ENCODE measurements at regions not wholly inside any gene's neighbourhood (a gene's known extent, or its start where the extent isn't known, plus 50 kb on each side); places are given as distances from the start of the nearest gene placed in this dataset.

GRCh38 chr14:55767286-55767685, 187.3 kb downstream of the KTN1 start (continued):
- TF ChIP-seq PATZ1 (CRISPR knock-in tag; IDR thresholded peaks at IDR 0.05; ENCODE audit: borderline replicate concordance) (no peak), GLIS3 (CRISPR knock-in tag; IDR thresholded peaks at IDR 0.05) (no peak), CSDC2 (CRISPR knock-in tag; IDR thresholded peaks at IDR 0.05) (no peak), ZNF565 (CRISPR knock-in tag; conservative IDR thresholded peaks at IDR 0.05; ENCODE audit: low read depth) (no peak), ZFP3 (CRISPR knock-in tag; IDR thresholded peaks at IDR 0.05) (no peak), PPARA (CRISPR knock-in tag; IDR thresholded peaks at IDR 0.05; ENCODE audit: borderline replicate concordance) (no peak)

- TF ChIP-seq ESRRG (CRISPR knock-in tag; IDR thresholded peaks at IDR 0.05), result no peak
- TF ChIP-seq ARNTL (CRISPR knock-in tag; IDR thresholded peaks at IDR 0.05; ENCODE audit: borderline replicate concordance, low read depth), result no peak
- TF ChIP-seq ZNF70 (CRISPR knock-in tag; IDR thresholded peaks at IDR 0.05), result no peak
- no peak for TF ChIP-seq CSRNP3 (CRISPR knock-in tag; IDR thresholded peaks at IDR 0.05)
- no peak for TF ChIP-seq OSR1 (CRISPR knock-in tag; IDR thresholded peaks at IDR 0.05)
- TF ChIP-seq SNAI2 (CRISPR knock-in tag; IDR thresholded peaks at IDR 0.05), result no peak
- TF ChIP-seq CREB5 (CRISPR knock-in tag; IDR thresholded peaks at IDR 0.05; ENCODE audit: low read depth), result no peak
- TF ChIP-seq RARB (CRISPR knock-in tag; IDR thresholded peaks at IDR 0.05), result no peak
- no peak for TF ChIP-seq ZC3H10 (CRISPR knock-in tag; IDR thresholded peaks at IDR 0.05)
- no peak for TF ChIP-seq PATZ1 (CRISPR knock-in tag; IDR thresholded peaks at IDR 0.05; ENCODE audit: borderline replicate concordance)
- no peak for TF ChIP-seq ZNF565 (CRISPR knock-in tag; conservative IDR thresholded peaks at IDR 0.05; ENCODE audit: low read depth)
- no peak for TF ChIP-seq TCF4 (CRISPR knock-in tag; IDR thresholded peaks at IDR 0.05; ENCODE audit: borderline replicate concordance)
- no peak for TF ChIP-seq ZFP3 (CRISPR knock-in tag; IDR thresholded peaks at IDR 0.05)
- no peak for TF ChIP-seq GLIS3 (CRISPR knock-in tag; IDR thresholded peaks at IDR 0.05)
- no peak for TF ChIP-seq BACH2 (CRISPR knock-in tag; IDR thresholded peaks at IDR 0.05; ENCODE audit: borderline replicate concordance)
- no peak for TF ChIP-seq ZFP30 (CRISPR knock-in tag; IDR thresholded peaks at IDR 0.05)
- TF ChIP-seq TSHZ2 (CRISPR knock-in tag; IDR thresholded peaks at IDR 0.05), result no peak
- TF ChIP-seq PPARA (CRISPR knock-in tag; IDR thresholded peaks at IDR 0.05; ENCODE audit: borderline replicate concordance), result no peak
- no peak for ATAC-seq
Observed at GRCh38 chr14:55769877-55770276, 189.9 kb downstream of the KTN1 start.

GRCh38 chr14:55771242-55771981, 191.4 kb downstream of the KTN1 start:
- no peak for ATAC-seq
- no peak for TF ChIP-seq BACH2 (CRISPR knock-in tag; IDR thresholded peaks at IDR 0.05; ENCODE audit: borderline replicate concordance)
- no peak for TF ChIP-seq OSR1 (CRISPR knock-in tag; IDR thresholded peaks at IDR 0.05)
- no peak for TF ChIP-seq ZNF565 (CRISPR knock-in tag; conservative IDR thresholded peaks at IDR 0.05; ENCODE audit: low read depth)
- TF ChIP-seq PATZ1 (CRISPR knock-in tag; IDR thresholded peaks at IDR 0.05; ENCODE audit: borderline replicate concordance), result no peak
- no peak for TF ChIP-seq ZFP3 (CRISPR knock-in tag; IDR thresholded peaks at IDR 0.05)
- no peak for TF ChIP-seq SNAI2 (CRISPR knock-in tag; IDR thresholded peaks at IDR 0.05)
- TF ChIP-seq PPARA (CRISPR knock-in tag; IDR thresholded peaks at IDR 0.05; ENCODE audit: borderline replicate concordance), result no peak
- no peak for TF ChIP-seq ARNTL (CRISPR knock-in tag; IDR thresholded peaks at IDR 0.05; ENCODE audit: borderline replicate concordance, low read depth)
- TF ChIP-seq TSHZ2 (CRISPR knock-in tag; IDR thresholded peaks at IDR 0.05), result no peak

Measured in SK-N-SH treated with all-trans-retinoic acid at 6 μM for 48 hours (cell line).